ENCODE measurements at regions not wholly inside any gene's neighbourhood (a gene's known extent, or its start where the extent isn't known, plus 50 kb on each side); places are given as distances from the start of the nearest gene placed in this dataset.
"Not testable (repeated sequence)": the region's sequence is repeated elsewhere in the genome, so short reads cannot be mapped to it uniquely, and the experiment has no call there.

DNA sequence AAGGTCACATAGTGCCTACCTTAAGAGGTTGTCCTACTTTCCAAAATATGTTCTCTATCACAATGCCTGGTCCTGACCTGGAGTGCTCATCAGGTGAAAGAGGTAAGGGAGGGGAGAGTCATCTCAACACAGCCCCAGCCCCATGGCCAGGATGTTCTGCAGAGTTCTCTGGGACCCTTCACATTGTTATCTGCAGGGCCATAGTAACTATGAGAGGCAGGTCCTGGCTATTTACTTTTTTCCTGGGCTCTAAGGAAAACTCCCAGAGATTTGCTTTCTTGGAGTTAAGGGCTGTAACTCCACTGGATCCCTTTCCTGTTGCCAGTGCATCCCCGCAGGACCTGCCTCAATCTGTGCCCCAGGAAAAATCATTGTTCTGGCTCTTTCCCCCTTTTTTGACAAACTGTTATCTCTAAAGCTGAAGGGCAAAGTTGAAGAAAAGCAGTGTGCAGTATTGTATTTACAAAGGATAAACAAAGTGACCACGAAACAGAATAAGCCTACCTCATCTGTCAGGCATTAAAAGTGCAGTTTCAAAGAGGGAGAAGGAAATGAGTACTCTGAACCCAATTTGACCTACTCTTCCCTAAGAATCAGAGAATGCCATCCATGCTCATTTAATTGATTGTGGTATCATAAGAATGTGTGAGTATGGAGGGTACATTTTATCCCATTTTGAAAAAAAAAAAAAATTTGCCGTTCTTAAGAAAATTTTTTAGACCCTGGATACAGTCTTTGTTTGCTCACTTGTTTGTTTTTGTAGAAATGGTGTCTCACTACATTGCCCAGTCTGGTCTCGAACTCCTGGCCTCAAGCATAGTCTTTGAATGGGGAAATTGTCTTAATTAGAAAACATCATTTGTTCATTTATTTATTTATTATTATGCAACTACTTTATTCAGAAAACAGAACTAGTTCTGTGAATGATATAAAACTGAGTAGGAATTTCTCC, 149.6 kb downstream of the RHOU start:
- DNase-seq, result no peak
- peaks cover 9% of the 10 kb centered on the region for H3K4me1 Mint-ChIP-seq
- ChIA-PET POLR2A (no interaction called here), CTCF (no interaction called here)
- H3K9me3 Mint-ChIP-seq, result peaks cover 3% of the 10 kb centered on the region
- H3K27me3 Mint-ChIP-seq, result peaks cover 5% of the 10 kb centered on the region
- H3K27ac Mint-ChIP-seq, result no peak overlapping the region
- no peak overlapping the region for H3K4me3 Mint-ChIP-seq
- H3K36me3 Mint-ChIP-seq (ENCODE audit: low read depth), result no peaks in the 10 kb centered on the region

DNA sequence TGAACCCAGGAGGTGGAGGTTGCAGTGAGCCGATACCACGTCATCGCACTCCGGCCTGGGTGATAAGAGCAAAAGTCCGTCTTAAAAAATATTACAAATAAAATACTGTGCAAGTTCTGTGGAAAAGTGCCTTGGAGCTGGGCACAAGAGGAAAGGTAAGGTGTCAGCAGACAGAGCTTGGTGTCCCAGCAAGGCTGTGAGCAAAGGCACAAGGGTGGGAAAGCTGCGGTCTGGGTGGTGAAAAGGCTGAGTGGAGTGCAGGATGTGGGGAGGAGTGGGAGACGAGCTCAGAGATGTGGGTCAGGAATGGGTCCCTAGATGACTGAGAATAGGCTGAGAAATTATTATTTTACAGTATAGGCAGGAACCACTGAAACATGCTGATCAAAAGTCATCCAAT, 150.6 kb downstream of the RHOU start:
- no peaks in the 10 kb centered on the region for H3K36me3 Mint-ChIP-seq (ENCODE audit: low read depth)

DNA sequence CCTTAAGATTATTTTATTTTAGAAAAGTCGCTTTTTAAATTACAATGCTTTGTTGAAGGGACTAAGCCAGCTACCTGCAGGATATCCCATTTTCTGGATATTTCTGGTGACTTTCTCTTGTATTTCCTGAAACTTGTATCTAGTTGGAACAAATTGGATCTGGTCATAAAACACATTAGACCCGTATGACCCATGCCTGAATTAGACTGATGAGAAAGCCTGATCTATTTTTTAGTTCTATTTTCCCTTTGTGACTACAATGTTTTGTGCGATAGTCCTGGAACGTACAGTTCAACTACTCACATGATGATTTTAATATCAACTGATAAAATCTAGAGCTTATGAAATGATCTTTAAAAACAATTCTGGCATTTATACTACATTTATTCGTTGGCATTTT, 151.8 kb downstream of the RHOU start:
- Mint-ChIP-seq H3K9me3 (peaks cover 3% of the 10 kb centered on the region), H3K4me3 (no peak overlapping the region), H3K27ac (no peak overlapping the region), H3K27me3 (peaks cover 12% of the 10 kb centered on the region), H3K4me1 (peaks cover 11% of the 10 kb centered on the region), H3K36me3 (ENCODE audit: low read depth) (no peaks in the 10 kb centered on the region)
- CTCF ChIA-PET, result no interaction called here
- POLR2A ChIA-PET, result no interaction called here
- DNase-seq, result no peak

More for the DNA sequence above, 150.6 kb downstream of the RHOU start:
- no peak for DNase-seq
- Mint-ChIP-seq H3K4me1 (peaks cover 11% of the 10 kb centered on the region), H3K27me3 (peaks cover 10% of the 10 kb centered on the region), H3K27ac (no peak overlapping the region), H3K4me3 (no peak overlapping the region), H3K9me3 (peaks cover 3% of the 10 kb centered on the region)
- ChIA-PET POLR2A (no interaction called here), CTCF (no interaction called here)

DNA sequence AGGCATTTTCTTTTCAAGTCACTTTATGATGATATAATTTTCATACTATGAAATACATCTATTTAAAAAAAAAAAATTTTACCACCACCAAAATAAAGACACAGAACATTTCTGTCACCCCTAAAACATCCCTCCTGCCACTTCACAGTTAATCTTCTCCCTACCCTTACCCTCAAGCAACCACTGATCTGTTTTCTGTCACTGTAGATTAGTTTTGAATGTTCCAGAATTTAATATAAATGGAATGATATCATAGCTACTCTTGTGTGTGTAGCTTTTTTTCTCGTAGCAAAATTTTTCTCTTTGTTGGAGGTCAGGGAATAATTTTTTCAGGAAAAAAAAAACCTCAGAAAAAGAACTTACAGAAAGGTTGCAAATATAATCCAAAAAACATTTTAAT, 152.7 kb downstream of the RHOU start:
- ChIA-PET POLR2A (no interaction called here), CTCF (interaction anchor here (0.9 kb wide), 1 partner anchor 9 kb away, joined by 3 read pairs; no protein-coding TSS in a partner anchor)
- no peak for DNase-seq
- peaks cover 11% of the 10 kb centered on the region for H3K4me1 Mint-ChIP-seq
- no peaks in the 10 kb centered on the region for H3K36me3 Mint-ChIP-seq (ENCODE audit: low read depth)
- H3K27me3 Mint-ChIP-seq, result peaks cover 12% of the 10 kb centered on the region
- no peak overlapping the region for H3K27ac Mint-ChIP-seq
- H3K4me3 Mint-ChIP-seq, result no peak overlapping the region
- H3K9me3 Mint-ChIP-seq, result peaks cover 3% of the 10 kb centered on the region

DNA sequence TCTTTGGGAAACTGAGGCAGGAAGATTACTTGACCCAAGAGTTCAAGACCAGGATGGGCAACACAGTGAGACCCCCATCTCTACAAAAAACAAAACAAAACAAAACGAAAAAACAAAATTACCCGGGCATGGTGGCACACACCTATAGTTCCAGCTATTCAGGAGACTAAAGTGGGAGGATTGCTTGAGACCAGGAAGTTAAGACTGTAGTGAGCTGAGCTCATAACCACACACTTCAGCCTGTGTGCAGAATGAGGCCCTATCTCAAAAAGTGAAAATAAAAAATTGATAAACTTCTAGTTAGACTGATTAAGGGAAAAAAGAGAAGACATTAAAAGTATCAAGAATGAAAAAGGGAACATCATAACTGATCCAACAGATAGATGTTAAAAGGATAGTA, 154.0 kb downstream of the RHOU start:
- CTCF ChIA-PET, result no interaction called here
- Mint-ChIP-seq H3K27me3 (peaks cover 12% of the 10 kb centered on the region), H3K9me3 (no peaks in the 10 kb centered on the region), H3K36me3 (ENCODE audit: low read depth) (no peaks in the 10 kb centered on the region), H3K4me1 (peaks cover 11% of the 10 kb centered on the region), H3K4me3 (no peak overlapping the region), H3K27ac (no peak overlapping the region)
- DNase-seq, result no peak
- POLR2A ChIA-PET, result no interaction called here

DNA sequence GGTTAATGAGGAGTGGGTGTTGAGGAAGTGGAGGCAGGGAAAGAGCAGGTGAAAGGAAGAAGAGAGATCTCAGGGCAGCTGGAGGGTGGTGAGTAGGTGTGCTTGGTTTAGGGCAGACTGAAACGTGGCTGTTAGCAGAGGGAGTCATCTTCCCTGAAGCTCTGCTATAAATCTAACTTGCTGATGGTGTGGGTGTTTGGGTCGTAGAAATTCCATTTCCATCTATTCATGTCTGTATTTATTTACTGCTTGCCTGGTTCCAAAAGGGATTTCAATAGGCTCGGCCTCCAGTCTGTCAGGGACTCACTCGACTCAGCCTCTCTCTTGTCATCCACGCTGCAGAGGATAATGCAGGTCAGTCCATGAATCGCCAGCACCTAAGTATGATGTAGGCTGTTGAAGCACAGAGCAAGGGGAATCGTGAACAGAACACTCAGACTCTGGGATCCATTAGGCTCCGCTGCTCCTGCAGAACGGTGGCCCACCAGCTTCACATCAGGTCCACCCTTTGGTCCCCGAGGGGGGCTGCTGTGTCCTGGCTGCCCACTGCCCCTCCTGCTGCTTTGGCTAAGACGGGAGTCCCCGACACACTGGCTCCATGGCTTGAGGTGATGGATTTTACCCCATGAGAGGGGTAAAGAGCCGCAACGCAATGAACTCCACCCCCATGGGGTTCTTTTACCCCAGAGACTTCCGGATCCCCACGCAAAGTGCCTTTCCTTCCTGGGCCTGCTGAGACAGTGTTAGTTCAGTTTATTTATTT, 156.2 kb downstream of the RHOU start:
- DNase-seq, result no peak
- CTCF ChIA-PET, result interaction anchor here (1.9 kb wide), 1 partner anchor 337 kb away, joined by 5 read pairs; no protein-coding TSS in a partner anchor
- Mint-ChIP-seq H3K9me3 (no peaks in the 10 kb centered on the region), H3K27ac (no peak overlapping the region), H3K36me3 (ENCODE audit: low read depth) (no peaks in the 10 kb centered on the region), H3K27me3 (peaks cover 12% of the 10 kb centered on the region), H3K4me3 (no peak overlapping the region), H3K4me1 (peaks cover 8% of the 10 kb centered on the region)
- POLR2A ChIA-PET, result interaction anchor here (0.8 kb wide), 1 partner anchor 16 kb away, joined by 3 read pairs; no protein-coding TSS in a partner anchor

DNA sequence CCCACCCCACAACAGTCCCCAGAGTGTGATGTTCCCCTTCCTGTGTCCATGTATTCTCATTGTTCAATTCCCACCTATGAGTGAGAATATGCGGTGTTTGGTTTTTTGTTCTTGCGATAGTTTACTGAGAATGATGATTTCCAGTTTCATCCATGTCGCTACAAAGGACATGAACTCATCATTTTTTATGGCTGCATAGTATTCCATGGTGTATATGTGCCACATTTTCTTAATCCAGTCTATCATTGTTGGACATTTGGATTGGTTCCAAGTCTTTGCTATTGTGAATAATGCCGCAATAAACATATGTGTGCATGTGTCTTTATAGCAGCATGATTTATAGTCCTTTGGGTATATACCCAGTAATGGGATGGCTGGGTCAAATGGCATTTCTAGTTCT, 156.9 kb downstream of the RHOU start:
- H3K4me3 Mint-ChIP-seq; H3K4me1 Mint-ChIP-seq; H3K9me3 Mint-ChIP-seq; DNase-seq; CTCF ChIA-PET; POLR2A ChIA-PET; H3K36me3 Mint-ChIP-seq (ENCODE audit: low read depth); H3K27ac Mint-ChIP-seq: not testable (repeated sequence)
- H3K27me3 Mint-ChIP-seq, result peaks cover 12% of the 10 kb centered on the region

DNA sequence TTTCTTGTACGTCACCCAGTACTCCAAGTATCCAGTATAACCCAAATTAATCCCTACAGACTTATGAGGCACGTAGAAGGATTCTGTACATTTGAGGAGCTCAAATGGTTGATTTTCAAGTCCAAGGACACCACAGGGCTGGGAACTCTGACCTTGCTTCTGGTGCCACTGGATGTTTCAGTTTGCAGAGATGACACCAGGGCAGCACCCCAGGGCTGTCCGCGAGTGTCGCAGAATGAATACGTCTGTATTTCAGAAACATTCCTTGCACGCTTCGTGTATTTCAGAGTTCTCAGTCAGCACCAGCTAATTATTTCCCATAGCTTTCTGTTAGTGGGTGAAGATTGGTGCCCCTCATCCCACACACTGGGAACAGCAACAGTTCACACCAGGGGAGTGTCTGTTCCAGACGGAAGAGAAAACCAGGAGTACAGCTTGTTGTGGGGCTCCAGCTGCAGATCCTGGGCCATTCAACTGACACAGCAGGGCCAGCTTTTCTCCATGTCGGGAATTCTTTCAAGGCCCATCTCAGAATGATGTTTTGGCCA, 159.2 kb downstream of the RHOU start:
- Mint-ChIP-seq H3K27me3 (peaks cover 8% of the 10 kb centered on the region), H3K36me3 (ENCODE audit: low read depth) (no peaks in the 10 kb centered on the region), H3K4me3 (no peak overlapping the region), H3K4me1 (peaks cover 4% of the 10 kb centered on the region), H3K9me3 (no peaks in the 10 kb centered on the region), H3K27ac (no peak overlapping the region)
- no peak for DNase-seq
- CTCF ChIA-PET, result no interaction called here
- POLR2A ChIA-PET, result no interaction called here

DNA sequence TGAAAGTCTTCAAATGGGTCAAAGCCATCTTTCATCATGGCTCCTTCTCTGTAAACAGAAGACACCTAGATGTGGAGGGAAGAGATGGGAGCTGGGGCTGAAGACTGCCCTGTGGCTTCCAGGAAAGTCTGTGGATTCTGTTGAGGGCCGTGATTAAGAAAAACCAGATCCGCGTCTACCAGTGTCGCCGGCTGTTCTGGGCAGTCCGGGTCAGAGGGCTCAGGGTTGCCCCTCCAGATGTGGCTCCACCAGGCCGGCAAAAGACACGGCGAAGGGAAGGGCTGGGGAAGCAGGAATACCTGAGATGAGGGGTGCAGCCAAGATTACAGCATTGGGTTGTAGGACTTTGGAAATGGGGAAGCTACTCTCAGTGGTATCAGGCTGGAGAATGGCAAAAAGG, 162.6 kb downstream of the RHOU start:
- Mint-ChIP-seq H3K9me3 (no peaks in the 10 kb centered on the region), H3K4me1 (no peaks in the 10 kb centered on the region), H3K27me3 (no peaks in the 10 kb centered on the region), H3K36me3 (ENCODE audit: low read depth) (no peaks in the 10 kb centered on the region), H3K27ac (no peak overlapping the region), H3K4me3 (no peak overlapping the region)
- ChIA-PET POLR2A (no interaction called here), CTCF (no interaction called here)
- no peak for DNase-seq

DNA sequence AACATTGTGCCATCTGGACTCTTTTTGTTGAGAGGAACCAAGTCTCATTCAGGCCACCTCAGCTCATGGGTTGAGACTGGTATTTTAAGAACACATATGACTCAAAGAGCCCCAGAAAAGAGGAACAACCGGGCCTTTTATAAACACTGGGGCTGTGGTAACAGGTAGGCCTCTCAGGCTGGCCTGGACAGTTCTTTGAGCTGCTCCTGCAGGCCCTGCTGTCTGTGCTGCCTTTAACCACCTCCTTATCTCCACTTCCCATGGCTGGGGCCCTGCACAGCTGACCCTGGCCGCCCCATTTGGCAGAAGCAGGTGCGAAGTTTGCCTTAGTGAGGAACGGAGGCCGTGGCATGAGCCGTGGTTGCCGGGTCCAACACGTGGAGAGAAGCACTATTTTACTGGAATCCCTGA, 163.3 kb downstream of the RHOU start:
- no peaks in the 10 kb centered on the region for H3K27me3 Mint-ChIP-seq
- no peaks in the 10 kb centered on the region for H3K9me3 Mint-ChIP-seq
- no peak overlapping the region for H3K4me3 Mint-ChIP-seq
- no peaks in the 10 kb centered on the region for H3K4me1 Mint-ChIP-seq
- H3K36me3 Mint-ChIP-seq (ENCODE audit: low read depth), result no peaks in the 10 kb centered on the region
- no peak for DNase-seq
- no peak overlapping the region for H3K27ac Mint-ChIP-seq
- ChIA-PET POLR2A (no interaction called here), CTCF (no interaction called here)

DNA sequence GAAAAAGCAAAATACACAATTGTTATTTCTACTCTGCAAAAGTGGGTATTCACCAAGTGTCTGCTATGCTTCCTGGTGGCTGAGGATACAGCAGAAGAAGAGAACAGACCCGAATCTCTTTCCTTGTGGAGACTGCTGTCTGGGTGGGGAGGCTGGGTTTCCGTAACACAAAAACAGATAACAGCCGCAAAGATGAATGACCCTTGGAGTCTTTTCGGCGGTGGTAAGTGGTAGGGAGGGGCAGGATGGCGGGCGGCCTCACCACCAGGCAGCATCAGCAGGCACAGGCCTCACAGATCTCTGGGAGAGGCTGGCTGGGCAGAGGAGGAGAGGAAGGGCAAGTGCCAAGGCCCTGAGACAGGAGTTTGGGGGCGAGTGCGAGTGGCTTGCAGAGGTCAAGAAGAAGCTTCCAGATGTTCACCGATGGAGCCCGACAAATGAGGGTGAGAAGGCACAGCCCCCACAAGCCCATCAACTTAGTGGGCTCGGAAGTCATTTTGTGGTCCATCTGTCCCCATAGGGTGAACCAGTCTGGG, 164.2 kb downstream of the RHOU start:
- no peak for DNase-seq
- H3K36me3 Mint-ChIP-seq (ENCODE audit: low read depth), result no peaks in the 10 kb centered on the region
- no peaks in the 10 kb centered on the region for H3K4me1 Mint-ChIP-seq
- no peaks in the 10 kb centered on the region for H3K9me3 Mint-ChIP-seq
- no peaks in the 10 kb centered on the region for H3K27me3 Mint-ChIP-seq
- no peak overlapping the region for H3K27ac Mint-ChIP-seq
- ChIA-PET POLR2A (no interaction called here), CTCF (no interaction called here)
- no peak overlapping the region for H3K4me3 Mint-ChIP-seq

DNA sequence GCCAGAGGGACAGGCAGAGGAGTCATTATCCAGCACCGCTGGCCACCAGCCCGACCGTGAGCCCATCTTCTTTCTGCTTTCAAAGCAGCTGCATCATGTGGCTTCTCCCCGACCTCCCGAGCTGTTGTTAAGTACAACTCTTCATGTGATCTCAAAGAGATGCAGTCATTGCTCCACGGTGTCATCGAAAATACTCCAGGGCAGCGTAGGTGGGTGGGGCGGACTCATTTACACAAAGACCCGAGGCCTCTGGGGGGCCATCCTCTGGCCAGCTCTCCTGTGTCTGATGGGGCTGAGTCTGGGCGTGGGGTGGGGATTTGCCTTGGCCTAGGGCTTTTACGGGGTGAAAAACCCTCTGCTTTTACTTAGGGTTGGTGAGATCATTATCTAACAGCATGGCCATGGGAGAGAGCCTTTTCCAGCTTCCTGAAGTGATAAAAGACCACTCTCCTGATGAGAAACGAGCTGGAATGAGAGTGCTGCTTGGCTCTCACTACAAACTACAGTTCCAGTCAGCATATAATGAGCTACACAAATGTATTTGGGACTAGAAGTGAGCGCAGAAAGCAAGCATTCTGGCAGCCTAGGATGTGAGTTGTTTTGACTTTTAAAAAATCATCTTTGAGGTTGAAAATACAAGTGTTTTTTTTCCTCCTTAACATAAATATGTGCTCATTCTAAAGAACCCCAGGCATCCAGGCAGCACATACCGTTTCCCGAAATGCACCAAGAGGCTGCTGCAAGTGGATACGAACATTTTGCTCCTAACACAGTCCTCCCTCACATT, 165.0 kb downstream of the RHOU start:
- CTCF ChIA-PET, result no interaction called here
- POLR2A ChIA-PET, result no interaction called here
- H3K9me3 Mint-ChIP-seq, result no peaks in the 10 kb centered on the region
- no peak overlapping the region for H3K27ac Mint-ChIP-seq
- DNase-seq, result no peak
- H3K27me3 Mint-ChIP-seq, result peaks cover 2% of the 10 kb centered on the region
- H3K36me3 Mint-ChIP-seq (ENCODE audit: low read depth), result no peaks in the 10 kb centered on the region
- H3K4me1 Mint-ChIP-seq, result no peaks in the 10 kb centered on the region
- no peak overlapping the region for H3K4me3 Mint-ChIP-seq

DNA sequence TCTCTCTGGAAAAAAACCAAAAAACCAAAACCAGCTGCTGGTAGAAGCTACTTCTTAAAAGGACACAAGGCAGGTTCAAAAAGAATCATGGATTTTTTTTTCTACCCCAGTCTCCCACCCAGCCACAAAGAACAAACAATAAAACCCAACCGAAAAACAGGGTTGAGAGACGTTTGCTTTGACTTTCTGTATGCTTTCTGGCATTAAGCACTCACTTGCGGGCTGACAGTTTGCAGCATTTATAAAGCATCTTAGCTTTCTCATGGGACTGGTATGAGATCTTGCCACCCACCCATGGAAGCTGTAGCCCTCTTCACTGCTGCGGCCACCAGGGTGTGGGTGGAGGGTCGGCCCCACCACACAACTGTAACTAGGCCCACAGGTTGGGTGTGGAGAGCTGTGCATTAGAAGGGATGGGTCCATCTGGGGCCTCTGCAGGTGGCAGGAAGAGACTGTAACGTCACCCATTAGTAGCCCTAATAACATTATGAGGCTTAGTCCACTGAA, 165.7 kb downstream of the RHOU start:
- Mint-ChIP-seq H3K4me3 (no peak overlapping the region), H3K27ac (no peak overlapping the region), H3K36me3 (ENCODE audit: low read depth) (no peaks in the 10 kb centered on the region), H3K27me3 (peaks cover 2% of the 10 kb centered on the region), H3K9me3 (no peaks in the 10 kb centered on the region), H3K4me1 (no peaks in the 10 kb centered on the region)
- POLR2A ChIA-PET, result no interaction called here
- no peak for DNase-seq
- CTCF ChIA-PET, result no interaction called here

Data from activated CD4-positive, alpha-beta memory T cell treated with anti-CD3 and anti-CD28 coated beads, Interleukin-2, amount 10 ng/mL, durations not matched to agents 7 days and 5 days (primary cell).